Glutamatergic neuron (in vitro differentiated cells): ENCODE measurements at regions not wholly inside any gene's neighbourhood (a gene's known extent, or its start where the extent isn't known, plus 50 kb on each side); places are given as distances from the start of the nearest gene placed in this dataset.

Experiments used
- DNase-seq: peaks from one replicate; pipeline ENCODE4 v3.0.0; 2022
- H3K27ac Mint-ChIP-seq: one replicate; pipeline ENCODE4 v1.8.0; 2020; ENCODE audit warnings: mild to moderate bottlenecking, mixed read lengths, inconsistent platforms; ENCODE audit not compliant: unreplicated experiment
- H3K27me3 Mint-ChIP-seq: one replicate; pipeline ENCODE4 v1.8.0; 2020; ENCODE audit warnings: mild to moderate bottlenecking, moderate library complexity, mixed read lengths, inconsistent platforms; ENCODE audit not compliant: unreplicated experiment
- H3K36me3 Mint-ChIP-seq: one replicate; pipeline ENCODE4 v1.8.0; 2020; ENCODE audit warnings: mild to moderate bottlenecking, mixed read lengths, inconsistent platforms; ENCODE audit not compliant: unreplicated experiment
- H3K4me1 Mint-ChIP-seq: one replicate; pipeline ENCODE4 v1.8.0; 2020; ENCODE audit warnings: mild to moderate bottlenecking, low read depth, mixed read lengths, inconsistent platforms; ENCODE audit not compliant: unreplicated experiment
- H3K4me3 Mint-ChIP-seq: one replicate; pipeline ENCODE4 v1.8.0; 2020; ENCODE audit warnings: mild to moderate bottlenecking, mixed read lengths, inconsistent platforms; ENCODE audit not compliant: unreplicated experiment
- H3K9me3 Mint-ChIP-seq: one replicate; pipeline ENCODE4 v1.8.0; 2020; ENCODE audit warnings: mild to moderate bottlenecking, moderate library complexity, mixed read lengths, inconsistent platforms; ENCODE audit not compliant: unreplicated experiment
- TF ChIP-seq, protein P1 (sequence below): fragments of 200-600 bp; sonication (generic); IDR thresholded peaks from one replicate; pipeline ENCODE4 v1.5.0; 2021; ENCODE audit not compliant: partially characterized antibody, unreplicated experiment

DNA sequence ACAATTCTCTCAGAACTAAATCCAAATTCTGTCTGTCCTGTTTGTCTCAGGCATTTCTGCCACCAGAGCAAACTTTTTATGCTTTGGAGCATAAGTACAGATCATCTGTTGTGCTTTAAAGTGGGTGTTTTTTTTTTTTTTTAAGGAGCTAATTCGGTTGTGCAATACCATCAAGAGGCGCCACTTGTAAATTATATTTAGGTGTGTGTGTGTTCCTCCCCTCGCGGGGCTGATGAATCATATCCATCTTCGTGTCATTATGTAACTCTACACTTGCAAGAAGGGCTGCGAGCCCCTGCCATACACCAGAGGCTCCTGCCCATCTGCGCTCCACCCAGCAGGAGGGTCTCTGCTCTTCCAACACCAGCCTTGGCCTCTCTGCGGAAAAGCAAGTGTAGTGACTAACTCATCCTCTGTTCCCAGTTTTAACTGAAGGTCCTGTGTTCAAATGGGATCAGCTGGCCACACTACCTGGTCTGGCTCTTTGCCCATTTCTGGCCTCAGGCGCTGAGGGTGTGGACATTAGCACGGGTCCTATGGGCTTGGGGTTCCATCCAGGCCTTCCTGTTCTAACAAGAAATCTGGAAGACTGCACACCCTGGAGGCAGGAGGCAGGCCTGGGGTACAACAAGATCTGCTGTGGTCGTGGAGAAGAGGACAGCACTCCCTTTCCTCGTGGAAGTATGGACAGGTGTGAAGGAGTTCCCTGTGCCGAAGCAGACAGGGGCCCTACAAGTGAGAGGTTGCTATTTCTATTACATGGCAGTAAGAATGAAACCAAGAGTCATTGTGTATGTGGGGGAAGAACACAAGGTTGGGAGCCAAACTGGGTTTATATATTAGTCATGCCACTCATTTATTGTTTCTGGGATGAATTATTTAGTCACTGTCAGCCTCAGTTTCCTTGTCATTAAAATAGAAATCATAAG lies 96.1 kb upstream of the MBNL2 start:
- peaks cover 20% of the 10 kb centered on the region for H3K4me1 Mint-ChIP-seq
- H3K36me3 Mint-ChIP-seq, result no peaks in the 10 kb centered on the region
- no peaks in the 10 kb centered on the region for H3K9me3 Mint-ChIP-seq
- H3K27me3 Mint-ChIP-seq, result no peaks in the 10 kb centered on the region
- peak overlapping the region; percentile 31 for H3K4me3 Mint-ChIP-seq
- TF ChIP-seq, protein P1, sequence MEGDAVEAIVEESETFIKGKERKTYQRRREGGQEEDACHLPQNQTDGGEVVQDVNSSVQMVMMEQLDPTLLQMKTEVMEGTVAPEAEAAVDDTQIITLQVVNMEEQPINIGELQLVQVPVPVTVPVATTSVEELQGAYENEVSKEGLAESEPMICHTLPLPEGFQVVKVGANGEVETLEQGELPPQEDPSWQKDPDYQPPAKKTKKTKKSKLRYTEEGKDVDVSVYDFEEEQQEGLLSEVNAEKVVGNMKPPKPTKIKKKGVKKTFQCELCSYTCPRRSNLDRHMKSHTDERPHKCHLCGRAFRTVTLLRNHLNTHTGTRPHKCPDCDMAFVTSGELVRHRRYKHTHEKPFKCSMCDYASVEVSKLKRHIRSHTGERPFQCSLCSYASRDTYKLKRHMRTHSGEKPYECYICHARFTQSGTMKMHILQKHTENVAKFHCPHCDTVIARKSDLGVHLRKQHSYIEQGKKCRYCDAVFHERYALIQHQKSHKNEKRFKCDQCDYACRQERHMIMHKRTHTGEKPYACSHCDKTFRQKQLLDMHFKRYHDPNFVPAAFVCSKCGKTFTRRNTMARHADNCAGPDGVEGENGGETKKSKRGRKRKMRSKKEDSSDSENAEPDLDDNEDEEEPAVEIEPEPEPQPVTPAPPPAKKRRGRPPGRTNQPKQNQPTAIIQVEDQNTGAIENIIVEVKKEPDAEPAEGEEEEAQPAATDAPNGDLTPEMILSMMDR, result no peak
- H3K27ac Mint-ChIP-seq, result peak overlapping the region; percentile 65
- no peak for DNase-seq

DNA sequence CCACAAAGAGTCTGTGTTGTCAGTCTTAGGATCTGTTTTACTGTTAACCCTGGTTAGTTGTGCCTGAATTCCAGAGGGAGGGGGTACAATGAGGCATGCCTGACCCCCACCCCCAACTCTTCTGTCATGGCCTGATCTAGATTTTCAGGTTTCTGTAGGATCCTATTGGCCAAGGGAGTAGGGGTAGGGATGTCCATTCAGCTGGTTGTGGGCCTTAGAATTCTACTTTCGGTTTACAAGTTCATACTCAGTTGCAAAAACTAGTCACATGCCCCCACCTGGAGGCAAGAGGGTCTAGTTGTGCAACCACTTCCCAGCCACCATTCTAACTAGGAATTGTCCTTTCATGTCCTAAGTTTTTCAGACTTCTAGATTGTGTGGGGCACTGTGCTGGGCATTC lies 94.3 kb upstream of the MBNL2 start:
- Mint-ChIP-seq H3K27ac (no peak overlapping the region), H3K36me3 (no peaks in the 10 kb centered on the region), H3K4me1 (peaks cover 20% of the 10 kb centered on the region), H3K4me3 (no peak overlapping the region), H3K27me3 (no peaks in the 10 kb centered on the region), H3K9me3 (no peaks in the 10 kb centered on the region)
- TF ChIP-seq, protein P1, result no peak
- DNase-seq, result no peak

DNA sequence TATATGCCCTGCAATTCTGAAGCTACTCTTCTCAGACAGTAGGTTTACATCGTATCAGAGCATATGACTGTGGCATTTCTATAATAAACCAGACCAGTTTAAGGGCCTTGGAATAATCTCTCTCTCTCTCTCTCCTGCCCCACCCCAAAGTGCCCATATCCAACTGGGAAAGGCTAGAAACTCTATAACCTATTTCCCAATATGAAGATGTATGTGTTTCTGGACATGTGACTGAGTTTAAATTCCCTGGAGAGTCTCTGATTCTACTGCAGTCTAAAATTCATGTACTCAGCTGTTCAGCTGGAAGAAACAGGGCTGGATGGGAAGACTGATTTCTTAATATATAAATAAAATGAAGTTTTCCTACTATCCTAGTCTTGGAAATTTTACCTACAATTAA lies 91.9 kb upstream of the MBNL2 start:
- TF ChIP-seq, protein P1, result no peak
- Mint-ChIP-seq H3K4me3 (no peak overlapping the region), H3K36me3 (no peaks in the 10 kb centered on the region), H3K9me3 (no peaks in the 10 kb centered on the region), H3K27ac (no peak overlapping the region), H3K4me1 (peaks cover 12% of the 10 kb centered on the region), H3K27me3 (no peaks in the 10 kb centered on the region)
- DNase-seq, result no peak

DNA sequence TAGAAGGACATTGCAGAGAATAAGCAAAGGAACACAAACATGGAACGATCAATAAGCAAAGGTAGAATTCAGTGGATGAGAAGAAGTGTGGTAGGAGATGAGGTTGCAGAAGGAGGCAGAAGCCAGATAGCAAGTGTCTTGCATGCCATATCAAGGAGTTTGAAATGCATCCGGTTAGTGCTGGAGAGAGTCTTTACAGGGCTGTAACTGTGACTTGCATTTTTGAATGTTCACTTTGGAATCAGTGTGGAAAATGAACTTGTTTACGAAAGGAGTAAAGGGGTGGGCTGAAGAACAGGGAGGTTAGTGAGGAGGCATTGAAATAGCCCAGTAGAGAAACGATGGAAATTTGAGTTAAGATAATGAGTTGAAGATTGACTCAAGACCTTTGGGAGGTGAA lies 90.7 kb upstream of the MBNL2 start:
- peaks cover 1% of the 10 kb centered on the region for H3K27me3 Mint-ChIP-seq
- no peak for DNase-seq
- H3K4me3 Mint-ChIP-seq, result no peak overlapping the region
- no peaks in the 10 kb centered on the region for H3K36me3 Mint-ChIP-seq
- no peak overlapping the region for H3K27ac Mint-ChIP-seq
- no peaks in the 10 kb centered on the region for H3K9me3 Mint-ChIP-seq
- TF ChIP-seq, protein P1, result no peak
- peaks cover 4% of the 10 kb centered on the region for H3K4me1 Mint-ChIP-seq

DNA sequence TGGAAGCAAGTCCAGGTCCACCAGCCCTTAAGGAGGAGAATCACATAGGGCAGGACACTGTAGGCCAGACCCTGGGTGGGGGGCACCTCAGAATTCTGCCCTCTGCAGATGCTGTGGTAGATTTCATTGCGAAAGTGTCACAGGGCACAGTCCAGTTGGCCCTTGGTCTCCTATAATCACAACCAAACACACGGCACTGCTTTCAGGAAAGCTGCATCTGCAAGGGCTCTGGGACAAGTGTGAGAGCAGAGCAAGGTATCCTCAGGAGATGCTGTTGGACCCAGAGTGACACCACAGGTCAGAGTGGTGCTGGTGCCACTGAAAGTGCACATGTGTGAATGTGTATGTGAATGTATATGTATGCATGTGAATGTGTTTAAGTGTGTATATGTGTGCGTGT lies 88.6 kb upstream of the MBNL2 start:
- H3K36me3 Mint-ChIP-seq, result no peaks in the 10 kb centered on the region
- no peak for DNase-seq
- no peaks in the 10 kb centered on the region for H3K9me3 Mint-ChIP-seq
- H3K4me3 Mint-ChIP-seq, result no peak overlapping the region
- peaks cover 2% of the 10 kb centered on the region for H3K27me3 Mint-ChIP-seq
- no peak overlapping the region for H3K27ac Mint-ChIP-seq
- TF ChIP-seq, protein P1, result no peak
- peaks cover 5% of the 10 kb centered on the region for H3K4me1 Mint-ChIP-seq
